ENCODE measurements at regions not wholly inside any gene's neighbourhood (a gene's known extent, or its start where the extent isn't known, plus 50 kb on each side); places are given as distances from the start of the nearest gene placed in this dataset.

DNA sequence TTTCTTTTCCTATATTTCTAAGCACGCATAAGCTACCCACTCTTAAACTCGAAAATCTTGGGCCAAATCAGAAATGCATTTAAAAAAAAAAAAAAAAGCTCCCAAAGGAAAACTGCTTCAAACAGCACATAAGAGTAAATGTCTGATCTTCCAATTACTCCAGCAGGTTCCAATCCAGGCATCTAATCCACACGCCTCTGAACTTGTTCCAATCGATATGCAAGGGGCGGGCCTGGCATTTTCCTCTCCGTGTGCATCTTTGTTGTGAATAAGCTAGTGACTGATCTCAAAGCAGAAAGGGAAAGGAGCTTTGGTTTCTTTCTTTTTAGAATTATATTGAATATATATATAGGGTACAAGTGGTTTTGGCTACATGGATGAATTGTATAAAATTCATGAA is 365.5 kb downstream of the PRDM2 start:
- DNase-seq = no peak
- H3K4me3 Mint-ChIP-seq = no peak overlapping the region
- Histone ChIP-seq H3K4me1 (ENCODE audit: control insufficient read depth in 1 of 2, extremely low read depth in 1 of 2, insufficient read depth in 2 of 2, low read length in 2 of 2) (no peaks in the 10 kb centered on the region), H3K27me3 (replicated peaks in 1 of 2; ENCODE audit: control insufficient read depth in 2 of 2, extremely low read depth in 1 of 2, insufficient read depth in 2 of 2, low read length in 1 of 2) (no peaks in the 10 kb centered on the region), H3K9me3 (no peaks in the 10 kb centered on the region), H3K4me3 (ENCODE audit: control insufficient read depth in 1 of 2, extremely low read depth in 1 of 2, low read length in 1 of 2) (no peak overlapping the region), H3K36me3 (ENCODE audit: control insufficient read depth in 2 of 2, extremely low read depth in 1 of 2, insufficient read depth in 1 of 2, low read length in 1 of 2) (no peaks in the 10 kb centered on the region), H3K27ac (ENCODE audit: low read length) (no peak overlapping the region)
- ChIA-PET POLR2A (interaction anchor here in 1 of 2 donors (0.6 kb wide), 1 partner anchor 24 kb away, joined by 6 read pairs; no protein-coding TSS in a partner anchor), CTCF (no interaction called here)
- H3K4me1 Mint-ChIP-seq = no peaks in the 10 kb centered on the region
- WGBS (ENCODE audit: insufficient coverage) = 92% methylated on average over 2 of the region's 6 CpGs
- H3K9me3 Mint-ChIP-seq = peaks cover 0 to 5% (median 0%) of the 10 kb centered on the region in 3 donors
- no peak overlapping the region for H3K27ac Mint-ChIP-seq
- H3K36me3 Mint-ChIP-seq = no peaks in the 10 kb centered on the region
- H3K27me3 Mint-ChIP-seq = peaks cover 0 to 11% of the 10 kb centered on the region in 2 donors
- no peak for ATAC-seq (replicated peaks in 1 of 4)

DNA sequence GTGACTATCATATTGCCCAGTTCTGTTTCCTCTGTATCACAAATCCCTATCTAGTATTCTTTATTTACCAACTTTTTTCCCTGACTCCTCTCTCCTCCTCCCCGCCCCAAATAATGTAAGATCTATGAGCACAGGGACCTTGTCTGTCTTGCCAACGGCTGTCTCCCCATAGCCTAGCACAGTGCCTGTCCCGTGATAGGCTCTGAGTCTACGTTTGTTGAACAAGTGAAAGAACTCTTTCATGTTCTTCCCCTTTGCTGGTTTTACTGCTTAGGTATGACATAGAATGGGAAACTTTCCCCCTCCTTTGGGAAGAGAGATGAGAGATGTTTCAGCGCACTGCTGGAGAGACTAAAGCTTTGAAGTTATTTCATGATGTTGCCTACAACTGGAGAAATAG is 367.0 kb downstream of the PRDM2 start:
- Mint-ChIP-seq H3K9me3 (no peaks in the 10 kb centered on the region), H3K36me3 (no peaks in the 10 kb centered on the region), H3K4me3 (no peak overlapping the region), H3K4me1 (no peaks in the 10 kb centered on the region), H3K27me3 (peaks cover 0 to 9% of the 10 kb centered on the region in 2 donors), H3K27ac (no peak overlapping the region)
- H3K4me1 ChIP-seq (ENCODE audit: control insufficient read depth in 1 of 2, extremely low read depth in 1 of 2, insufficient read depth in 2 of 2, low read length in 2 of 2) = no peaks in the 10 kb centered on the region
- H3K4me3 ChIP-seq (ENCODE audit: control insufficient read depth in 1 of 2, extremely low read depth in 1 of 2, low read length in 1 of 2) = no peak overlapping the region
- no peaks in the 10 kb centered on the region for H3K27me3 ChIP-seq (replicated peaks in 1 of 2; ENCODE audit: control insufficient read depth in 2 of 2, extremely low read depth in 1 of 2, insufficient read depth in 2 of 2, low read length in 1 of 2)
- ChIA-PET POLR2A (interaction anchor here in 1 of 2 donors (0.5 kb wide), 1 partner anchor 969 kb away, joined by 5 read pairs; no protein-coding TSS in a partner anchor), CTCF (no interaction called here)
- 20% methylated on average over 1 of the region's 5 CpGs for WGBS (ENCODE audit: insufficient coverage)
- DNase-seq = no peak
- no peak for ATAC-seq (replicated peaks in 1 of 4)
- H3K36me3 ChIP-seq (ENCODE audit: control insufficient read depth in 2 of 2, extremely low read depth in 1 of 2, insufficient read depth in 1 of 2, low read length in 1 of 2) = no peaks in the 10 kb centered on the region
- no peak overlapping the region for H3K27ac ChIP-seq (ENCODE audit: low read length)
- H3K9me3 ChIP-seq = no peaks in the 10 kb centered on the region

DNA sequence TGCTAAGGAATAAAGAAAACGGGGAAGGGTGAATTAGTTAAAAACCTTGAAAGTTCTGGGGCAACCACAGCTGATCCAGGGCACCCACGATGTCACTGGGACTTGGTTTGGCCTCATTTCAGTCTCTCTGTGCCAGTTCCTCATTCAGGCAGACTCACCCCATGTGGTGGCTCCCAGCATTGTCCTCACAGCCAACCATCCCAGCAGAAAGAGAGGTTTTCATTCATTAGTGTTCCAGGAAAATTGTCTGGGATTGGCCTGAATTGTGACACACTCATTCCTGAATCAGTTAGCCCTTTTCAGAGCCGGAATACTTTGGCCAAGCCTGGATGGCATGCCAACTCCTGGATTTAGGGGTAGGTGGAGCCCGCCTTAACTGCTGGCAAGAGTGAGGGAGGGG is 367.7 kb downstream of the PRDM2 start:
- Mint-ChIP-seq H3K9me3 (no peaks in the 10 kb centered on the region), H3K27ac (no peak overlapping the region), H3K27me3 (peaks cover 0 to 9% of the 10 kb centered on the region in 2 donors), H3K4me3 (no peak overlapping the region), H3K4me1 (no peaks in the 10 kb centered on the region), H3K36me3 (no peaks in the 10 kb centered on the region)
- CTCF ChIA-PET = no interaction called here
- Histone ChIP-seq H3K9me3 (no peaks in the 10 kb centered on the region), H3K4me3 (ENCODE audit: control insufficient read depth in 1 of 2, extremely low read depth in 1 of 2, low read length in 1 of 2) (no peak overlapping the region), H3K27me3 (replicated peaks in 1 of 2; ENCODE audit: control insufficient read depth in 2 of 2, extremely low read depth in 1 of 2, insufficient read depth in 2 of 2, low read length in 1 of 2) (no peaks in the 10 kb centered on the region), H3K36me3 (ENCODE audit: control insufficient read depth in 2 of 2, extremely low read depth in 1 of 2, insufficient read depth in 1 of 2, low read length in 1 of 2) (no peaks in the 10 kb centered on the region), H3K4me1 (ENCODE audit: control insufficient read depth in 1 of 2, extremely low read depth in 1 of 2, insufficient read depth in 2 of 2, low read length in 2 of 2) (no peaks in the 10 kb centered on the region), H3K27ac (ENCODE audit: low read length) (no peak overlapping the region)
- DNase-seq = no peak
- no peak for ATAC-seq (replicated peaks in 1 of 4)
- POLR2A ChIA-PET = no interaction called here
- 39% methylated on average over 2 of the region's 4 CpGs for WGBS (ENCODE audit: insufficient coverage)

DNA sequence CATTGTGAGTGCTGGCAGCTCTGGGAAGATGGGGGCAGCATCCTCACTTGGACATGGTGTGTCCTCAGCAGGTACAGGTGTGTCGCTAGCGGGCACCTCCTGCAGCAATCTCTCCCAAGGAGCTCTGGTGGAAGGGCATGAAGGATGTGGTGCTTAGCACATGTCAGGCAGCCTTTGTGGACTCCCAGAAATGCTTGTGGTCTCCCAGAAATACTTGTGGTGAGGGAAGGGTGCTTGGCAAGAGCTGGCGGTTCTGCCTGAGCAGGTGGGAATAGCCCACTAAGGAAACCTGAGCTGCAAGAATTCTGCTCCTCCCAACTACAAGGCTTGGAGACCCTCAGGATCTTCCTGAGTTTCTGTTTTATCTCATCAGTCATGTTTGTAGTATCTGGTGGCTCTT is 371.6 kb downstream of the PRDM2 start:
- no peak overlapping the region for H3K27ac Mint-ChIP-seq

DNA sequence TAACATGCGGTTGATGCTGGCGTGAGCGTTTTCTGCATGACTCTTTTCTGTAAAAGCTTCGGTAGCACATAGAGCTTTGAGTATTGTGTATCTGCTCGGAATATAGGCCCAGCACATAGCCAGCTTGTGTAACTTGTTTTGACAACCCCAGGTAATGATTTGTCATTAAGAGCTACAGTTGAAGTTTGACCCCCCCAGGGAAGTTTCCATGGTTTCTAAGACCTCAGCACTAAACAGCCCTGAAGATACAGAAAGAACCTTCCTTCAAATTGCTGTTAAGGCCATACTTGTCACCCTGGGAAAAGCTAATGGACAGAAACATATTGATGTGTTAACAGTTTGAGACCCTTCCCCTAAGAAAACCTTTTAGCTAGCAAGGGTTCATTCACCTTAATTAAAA is 380.7 kb downstream of the PRDM2 start:
- no peak overlapping the region for H3K27ac ChIP-seq (ENCODE audit: low read length)
- no peak overlapping the region for H3K27ac Mint-ChIP-seq
- DNase-seq (no peak), ATAC-seq (replicated peaks in 1 of 4) (no peak)
- H3K36me3 ChIP-seq (ENCODE audit: control insufficient read depth in 2 of 2, extremely low read depth in 1 of 2, insufficient read depth in 1 of 2, low read length in 1 of 2) = no peaks in the 10 kb centered on the region
- no peaks in the 10 kb centered on the region for H3K4me1 ChIP-seq (ENCODE audit: control insufficient read depth in 1 of 2, extremely low read depth in 1 of 2, insufficient read depth in 2 of 2, low read length in 2 of 2)
- H3K9me3 Mint-ChIP-seq = no peaks in the 10 kb centered on the region
- peaks cover 0 to 5% of the 10 kb centered on the region in 2 experiments for H3K27me3 ChIP-seq (replicated peaks in 1 of 2; ENCODE audit: control insufficient read depth in 2 of 2, extremely low read depth in 1 of 2, insufficient read depth in 2 of 2, low read length in 1 of 2)
- no peaks in the 10 kb centered on the region for H3K36me3 Mint-ChIP-seq
- H3K4me1 Mint-ChIP-seq = no peaks in the 10 kb centered on the region
- POLR2A ChIA-PET = no interaction called here
- H3K27me3 Mint-ChIP-seq = peaks cover 5 to 7% of the 10 kb centered on the region in 2 donors
- CTCF ChIA-PET = no interaction called here
- WGBS (ENCODE audit: insufficient coverage) = 87% methylated on average over 5 of the region's 5 CpGs
- no peak overlapping the region for H3K4me3 ChIP-seq (ENCODE audit: control insufficient read depth in 1 of 2, extremely low read depth in 1 of 2, low read length in 1 of 2)
- H3K9me3 ChIP-seq = no peaks in the 10 kb centered on the region
- no peak overlapping the region for H3K4me3 Mint-ChIP-seq

More for the DNA sequence above, 371.6 kb downstream of the PRDM2 start:
- ChIA-PET CTCF (no interaction called here), POLR2A (no interaction called here)
- Histone ChIP-seq H3K27me3 (replicated peaks in 1 of 2; ENCODE audit: control insufficient read depth in 2 of 2, extremely low read depth in 1 of 2, insufficient read depth in 2 of 2, low read length in 1 of 2) (peaks cover 0 to 8% of the 10 kb centered on the region in 2 experiments), H3K4me3 (ENCODE audit: control insufficient read depth in 1 of 2, extremely low read depth in 1 of 2, low read length in 1 of 2) (no peak overlapping the region), H3K27ac (ENCODE audit: low read length) (no peak overlapping the region), H3K4me1 (ENCODE audit: control insufficient read depth in 1 of 2, extremely low read depth in 1 of 2, insufficient read depth in 2 of 2, low read length in 2 of 2) (no peaks in the 10 kb centered on the region), H3K36me3 (ENCODE audit: control insufficient read depth in 2 of 2, extremely low read depth in 1 of 2, insufficient read depth in 1 of 2, low read length in 1 of 2) (no peaks in the 10 kb centered on the region), H3K9me3 (no peaks in the 10 kb centered on the region)
- no CpG with 5 or more reads among the region's 3 CpGs for WGBS (ENCODE audit: insufficient coverage)
- H3K4me3 Mint-ChIP-seq = no peak overlapping the region
- H3K27me3 Mint-ChIP-seq = peaks cover 0 to 13% of the 10 kb centered on the region in 2 donors
- H3K4me1 Mint-ChIP-seq = no peaks in the 10 kb centered on the region
- no peaks in the 10 kb centered on the region for H3K9me3 Mint-ChIP-seq
- no peak for DNase-seq
- ATAC-seq (replicated peaks in 1 of 4) = no peak
- no peaks in the 10 kb centered on the region for H3K36me3 Mint-ChIP-seq

DNA sequence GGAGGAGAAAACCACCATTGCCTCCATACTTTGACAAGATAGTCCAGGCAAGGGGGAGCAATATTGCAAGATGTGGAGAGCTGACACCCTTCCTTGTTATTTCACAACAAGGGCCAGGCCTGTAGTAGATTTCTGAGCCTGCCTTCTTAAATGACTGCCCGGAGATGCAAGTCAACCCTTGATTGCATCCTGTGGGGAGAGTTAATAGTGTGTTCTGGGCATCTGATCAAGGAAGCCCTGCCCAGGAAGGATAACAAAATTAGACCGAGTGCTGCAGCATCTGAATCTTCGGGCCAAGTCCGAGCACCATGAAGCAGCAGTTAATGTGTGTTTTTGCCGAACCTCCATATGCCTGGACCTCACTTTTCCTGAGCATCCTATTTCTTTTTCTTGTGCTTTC is 382.3 kb downstream of the PRDM2 start:
- Histone ChIP-seq H3K4me1 (ENCODE audit: control insufficient read depth in 1 of 2, extremely low read depth in 1 of 2, insufficient read depth in 2 of 2, low read length in 2 of 2) (no peaks in the 10 kb centered on the region), H3K4me3 (ENCODE audit: control insufficient read depth in 1 of 2, extremely low read depth in 1 of 2, low read length in 1 of 2) (no peak overlapping the region), H3K9me3 (no peaks in the 10 kb centered on the region), H3K27me3 (replicated peaks in 1 of 2; ENCODE audit: control insufficient read depth in 2 of 2, extremely low read depth in 1 of 2, insufficient read depth in 2 of 2, low read length in 1 of 2) (no peaks in the 10 kb centered on the region), H3K27ac (ENCODE audit: low read length) (no peak overlapping the region), H3K36me3 (ENCODE audit: control insufficient read depth in 2 of 2, extremely low read depth in 1 of 2, insufficient read depth in 1 of 2, low read length in 1 of 2) (no peaks in the 10 kb centered on the region)
- DNase-seq (no peak), ATAC-seq (replicated peaks in 1 of 4) (no peak)
- ChIA-PET CTCF (no interaction called here), POLR2A (no interaction called here)
- 82% methylated on average over 3 of the region's 5 CpGs for WGBS (ENCODE audit: insufficient coverage)
- no peak overlapping the region for H3K27ac Mint-ChIP-seq
- H3K36me3 Mint-ChIP-seq = no peaks in the 10 kb centered on the region
- H3K9me3 Mint-ChIP-seq = no peaks in the 10 kb centered on the region
- H3K27me3 Mint-ChIP-seq = peaks cover 5 to 7% of the 10 kb centered on the region in 2 donors
- H3K4me1 Mint-ChIP-seq = no peaks in the 10 kb centered on the region
- no peak overlapping the region for H3K4me3 Mint-ChIP-seq

DNA sequence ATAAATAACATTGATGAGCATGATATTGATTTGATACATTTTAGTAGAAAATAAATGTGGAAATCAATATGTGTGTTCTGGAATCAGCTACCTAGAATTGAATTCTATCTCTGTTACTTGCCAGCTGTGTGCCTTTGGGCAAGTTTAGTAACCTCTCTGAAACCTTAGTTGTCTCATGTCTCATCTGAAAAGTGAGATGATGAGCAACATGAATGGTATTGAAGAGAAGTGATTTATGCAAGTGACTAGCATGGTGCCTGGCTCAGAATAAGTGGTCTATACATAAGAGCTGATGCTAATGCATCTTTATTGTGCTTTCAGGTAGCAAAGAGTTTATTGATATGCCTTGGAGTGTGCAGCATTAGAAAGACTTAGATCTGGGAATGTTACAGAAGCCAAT is 383.3 kb downstream of the PRDM2 start:
- Mint-ChIP-seq H3K27ac (no peak overlapping the region), H3K4me3 (no peak overlapping the region), H3K27me3 (peaks cover 5 to 7% of the 10 kb centered on the region in 2 donors), H3K36me3 (no peaks in the 10 kb centered on the region), H3K4me1 (no peaks in the 10 kb centered on the region), H3K9me3 (no peaks in the 10 kb centered on the region)
- no peaks in the 10 kb centered on the region for H3K36me3 ChIP-seq (ENCODE audit: control insufficient read depth in 2 of 2, extremely low read depth in 1 of 2, insufficient read depth in 1 of 2, low read length in 1 of 2)
- ChIA-PET POLR2A (no interaction called here), CTCF (no interaction called here)
- no peaks in the 10 kb centered on the region for H3K4me1 ChIP-seq (ENCODE audit: control insufficient read depth in 1 of 2, extremely low read depth in 1 of 2, insufficient read depth in 2 of 2, low read length in 2 of 2)
- H3K27ac ChIP-seq (ENCODE audit: low read length) = no peak overlapping the region
- DNase-seq (no peak), ATAC-seq (replicated peaks in 1 of 4) (no peak)
- H3K9me3 ChIP-seq = no peaks in the 10 kb centered on the region
- no peaks in the 10 kb centered on the region for H3K27me3 ChIP-seq (replicated peaks in 1 of 2; ENCODE audit: control insufficient read depth in 2 of 2, extremely low read depth in 1 of 2, insufficient read depth in 2 of 2, low read length in 1 of 2)
- H3K4me3 ChIP-seq (ENCODE audit: control insufficient read depth in 1 of 2, extremely low read depth in 1 of 2, low read length in 1 of 2) = no peak overlapping the region

Data from T-cell (primary cell).